H1 (cell line): ENCODE measurements at regions not wholly inside any gene's neighbourhood (a gene's known extent, or its start where the extent isn't known, plus 50 kb on each side); places are given as distances from the start of the nearest gene placed in this dataset.

Experiments used
- BACH1 ChIP-seq: IDR thresholded peaks from 2 replicates; pipeline ENCODE4 v1.6.1; 2012; ENCODE audit warnings: low read length, improper control_type of control experiment
- CHD7 ChIP-seq: fragments of 300-600 bp; sonication (generic); IDR thresholded peaks from 2 replicates; pipeline ENCODE4 v1.7.1; 2012; ENCODE audit warnings: low read length, moderate library complexity, mild to moderate bottlenecking, inconsistent platforms; ENCODE audit not compliant: insufficient replicate concordance
- EGR1 ChIP-seq: IDR thresholded peaks from 2 replicates; pipeline ENCODE4 v1.6.1; 2011; ENCODE audit warnings: low read depth, low read length, borderline replicate concordance
- RAD21 ChIP-seq, 2 experiments: IDR thresholded peaks in 1 of 2; conservative IDR thresholded peaks in 1 of 2; 2 replicates each; pipeline ENCODE4 v1.6.1; 2011; ENCODE audit warnings: low read depth in 2 of 2, low read length in 2 of 2, improper control_type of control experiment in 1 of 2, inconsistent platforms in 1 of 2, mild to moderate bottlenecking in 1 of 2, moderate library complexity in 1 of 2
- RBBP5 ChIP-seq: IDR thresholded peaks from 2 replicates; pipeline ENCODE4 v1.7.1; 2012; ENCODE audit warnings: low read depth, mild to moderate bottlenecking, inconsistent platforms, low read length, moderate library complexity, borderline replicate concordance
- SAP30 ChIP-seq: fragments of 300-600 bp; sonication (generic); IDR thresholded peaks from 2 replicates; pipeline ENCODE4 v1.7.1; 2012; ENCODE audit warnings: low read length, moderate library complexity, mild to moderate bottlenecking, inconsistent platforms; ENCODE audit not compliant: insufficient read depth, insufficient replicate concordance
- SIX5 ChIP-seq: IDR thresholded peaks from 2 replicates; pipeline ENCODE4 v1.6.1; 2011; ENCODE audit warnings: mild to moderate bottlenecking, low read depth, low read length
- TAF7 ChIP-seq: optimal IDR thresholded peaks from 2 replicates; pipeline ENCODE3; 2011; ENCODE audit warnings: low read depth, mild to moderate bottlenecking, inconsistent platforms, low read length, moderate library complexity, borderline replicate concordance
- ZNF274 ChIP-seq: IDR thresholded peaks from 2 replicates; pipeline ENCODE4 v1.7.0; 2012; ENCODE audit warnings: low read length, borderline replicate concordance; ENCODE audit errors: extremely low read depth

DNA sequence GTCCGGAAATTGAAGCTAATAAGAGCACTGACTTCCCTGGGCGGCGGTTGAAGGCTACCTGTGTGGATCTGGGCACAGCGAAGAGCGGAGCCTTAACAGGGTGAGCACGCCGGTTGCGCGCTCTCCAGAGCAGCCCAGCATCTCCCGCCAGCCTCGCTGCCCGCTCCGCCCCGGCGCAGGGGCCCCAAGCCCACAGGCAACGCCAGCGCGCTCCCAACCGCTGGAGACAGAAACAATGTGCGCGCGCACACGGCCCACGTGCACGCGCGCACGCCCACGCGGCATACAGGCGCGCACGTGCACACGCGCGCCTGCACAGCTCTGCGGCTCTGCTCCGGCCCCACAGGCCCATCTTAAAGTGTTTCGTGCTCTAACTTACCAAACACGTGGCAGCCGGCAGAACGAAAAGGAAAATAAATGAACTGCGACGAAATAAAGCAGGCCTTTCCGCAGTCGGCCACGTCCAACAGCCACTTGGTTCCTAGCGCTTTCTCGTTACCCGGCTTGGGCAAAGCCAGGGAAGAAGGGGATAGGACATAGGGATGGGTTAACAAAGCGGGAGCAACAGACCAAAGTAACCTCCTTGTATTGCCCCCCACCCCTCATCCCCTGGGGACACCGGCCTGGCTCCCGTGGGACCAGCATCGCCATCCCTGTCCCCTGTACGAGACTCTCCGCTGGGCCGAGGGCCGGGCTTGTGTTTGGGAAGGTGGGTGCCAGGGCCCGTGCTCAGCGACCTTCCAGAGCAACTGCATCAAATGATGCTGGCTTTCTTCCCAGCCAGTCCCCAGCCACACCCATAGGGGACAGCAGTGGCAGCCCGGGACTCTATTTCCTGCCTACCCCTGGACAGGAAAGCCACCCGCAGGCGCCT is 203.7 kb downstream of the ABHD5 start (continued):
- TF ChIP-seq EGR1 (peak; percentile 85), CHD7 (no peak), RBBP5 (no peak; the same call in 1 of the 2 replicates), ZNF274 (no peak), TAF7 (peak; percentile 27), SIX5 (no peak), BACH1 (peak; percentile 75), SAP30 (no peak), RAD21 (IDR thresholded peaks at IDR 0.05 in 1 of 2, conservative IDR thresholded peaks at IDR 0.05 in 1 of 2; ENCODE audit: low read depth in 2 of 2, low read length in 2 of 2) (peak; percentile 33 to 54)
